ENCODE measurements at regions not wholly inside any gene's neighbourhood (a gene's known extent, or its start where the extent isn't known, plus 50 kb on each side); places are given as distances from the start of the nearest gene placed in this dataset.

GRCh38 chr1:82451191-82451590 lies 650.5 kb downstream of the ADGRL2 start:
- no peaks in the 10 kb centered on the region for H3K36me3 Mint-ChIP-seq
- no peak overlapping the region for H3K4me3 Mint-ChIP-seq
- H3K4me1 Mint-ChIP-seq: peaks cover 5% of the 10 kb centered on the region
- H3K27ac Mint-ChIP-seq: no peak overlapping the region
- no peak for ATAC-seq
- no peaks in the 10 kb centered on the region for H3K27me3 Mint-ChIP-seq
- H3K9me3 Mint-ChIP-seq: peaks cover 11% of the 10 kb centered on the region

- ATAC-seq: no peak
- Mint-ChIP-seq H3K4me3 (no peak overlapping the region), H3K27me3 (no peaks in the 10 kb centered on the region), H3K36me3 (no peaks in the 10 kb centered on the region), H3K27ac (no peak overlapping the region), H3K9me3 (peaks cover 11% of the 10 kb centered on the region), H3K4me1 (peaks cover 5% of the 10 kb centered on the region)
Measured at GRCh38 chr1:82449506-82450057, 648.8 kb downstream of the ADGRL2 start.

- Mint-ChIP-seq H3K9me3 (peaks cover 7% of the 10 kb centered on the region), H3K36me3 (no peaks in the 10 kb centered on the region), H3K4me3 (no peak overlapping the region), H3K27me3 (no peaks in the 10 kb centered on the region), H3K4me1 (peaks cover 5% of the 10 kb centered on the region), H3K27ac (no peak overlapping the region)
- peak; percentile 50 for ATAC-seq
Measured at GRCh38 chr1:82446955-82447354, 646.2 kb downstream of the ADGRL2 start.

- Mint-ChIP-seq H3K36me3 (no peaks in the 10 kb centered on the region), H3K9me3 (peaks cover 3% of the 10 kb centered on the region), H3K4me1 (peaks cover 5% of the 10 kb centered on the region), H3K27ac (no peak overlapping the region), H3K4me3 (no peak overlapping the region), H3K27me3 (no peaks in the 10 kb centered on the region)
- ATAC-seq: no peak
Measured at GRCh38 chr1:82446236-82446635, 645.5 kb downstream of the ADGRL2 start.

GRCh38 chr1:82445827-82446226 lies 645.1 kb downstream of the ADGRL2 start:
- Mint-ChIP-seq H3K27ac (no peak overlapping the region), H3K27me3 (no peaks in the 10 kb centered on the region), H3K9me3 (peaks cover 3% of the 10 kb centered on the region), H3K4me1 (peaks cover 5% of the 10 kb centered on the region), H3K4me3 (no peak overlapping the region), H3K36me3 (no peaks in the 10 kb centered on the region)
- no peak for ATAC-seq

- H3K36me3 Mint-ChIP-seq: no peaks in the 10 kb centered on the region
- no peak for ATAC-seq
- H3K4me1 Mint-ChIP-seq: peaks cover 5% of the 10 kb centered on the region
Measured at GRCh38 chr1:82445132-82445531, 644.4 kb downstream of the ADGRL2 start.

GRCh38 chr1:82441402-82441801 lies 640.7 kb downstream of the ADGRL2 start:
- H3K9me3 Mint-ChIP-seq: no peaks in the 10 kb centered on the region
- H3K27ac Mint-ChIP-seq: no peak overlapping the region
- no peaks in the 10 kb centered on the region for H3K4me1 Mint-ChIP-seq
- ATAC-seq: no peak
- H3K27me3 Mint-ChIP-seq: no peaks in the 10 kb centered on the region
- H3K4me3 Mint-ChIP-seq: no peak overlapping the region
- no peaks in the 10 kb centered on the region for H3K36me3 Mint-ChIP-seq

More at GRCh38 chr1:82445132-82445531, 644.4 kb downstream of the ADGRL2 start:
- H3K4me3 Mint-ChIP-seq: no peak overlapping the region
- peaks cover 2% of the 10 kb centered on the region for H3K9me3 Mint-ChIP-seq
- no peak overlapping the region for H3K27ac Mint-ChIP-seq
- no peaks in the 10 kb centered on the region for H3K27me3 Mint-ChIP-seq

- no peak overlapping the region for H3K27ac Mint-ChIP-seq
- H3K4me1 Mint-ChIP-seq: no peaks in the 10 kb centered on the region
- no peak overlapping the region for H3K4me3 Mint-ChIP-seq
- H3K36me3 Mint-ChIP-seq: no peaks in the 10 kb centered on the region
- no peak for ATAC-seq
- no peaks in the 10 kb centered on the region for H3K9me3 Mint-ChIP-seq
- H3K27me3 Mint-ChIP-seq: no peaks in the 10 kb centered on the region
Measured at GRCh38 chr1:82423174-82423815, 622.6 kb downstream of the ADGRL2 start.

GRCh38 chr1:82421782-82422181 lies 621.0 kb downstream of the ADGRL2 start:
- no peak for ATAC-seq
- no peaks in the 10 kb centered on the region for H3K9me3 Mint-ChIP-seq
- H3K4me1 Mint-ChIP-seq: no peaks in the 10 kb centered on the region
- no peak overlapping the region for H3K27ac Mint-ChIP-seq
- H3K27me3 Mint-ChIP-seq: no peaks in the 10 kb centered on the region
- no peak overlapping the region for H3K4me3 Mint-ChIP-seq
- H3K36me3 Mint-ChIP-seq: no peaks in the 10 kb centered on the region

- no peaks in the 10 kb centered on the region for H3K4me1 Mint-ChIP-seq
- ATAC-seq: no peak
- H3K4me3 Mint-ChIP-seq: no peak overlapping the region
- no peaks in the 10 kb centered on the region for H3K9me3 Mint-ChIP-seq
- no peak overlapping the region for H3K27ac Mint-ChIP-seq
- H3K36me3 Mint-ChIP-seq: no peaks in the 10 kb centered on the region
- no peaks in the 10 kb centered on the region for H3K27me3 Mint-ChIP-seq
Measured at GRCh38 chr1:82420584-82420983, 619.9 kb downstream of the ADGRL2 start.

- Mint-ChIP-seq H3K27ac (no peak overlapping the region), H3K9me3 (no peaks in the 10 kb centered on the region), H3K36me3 (no peaks in the 10 kb centered on the region), H3K4me3 (no peak overlapping the region), H3K27me3 (no peaks in the 10 kb centered on the region), H3K4me1 (no peaks in the 10 kb centered on the region)
- ATAC-seq: no peak
Measured at GRCh38 chr1:82411605-82412004, 610.9 kb downstream of the ADGRL2 start.

GRCh38 chr1:82405333-82405732 lies 604.6 kb downstream of the ADGRL2 start:
- Mint-ChIP-seq H3K36me3 (no peaks in the 10 kb centered on the region), H3K27ac (no peak overlapping the region), H3K27me3 (no peaks in the 10 kb centered on the region), H3K4me1 (no peaks in the 10 kb centered on the region), H3K4me3 (no peak overlapping the region), H3K9me3 (no peaks in the 10 kb centered on the region)
- ATAC-seq: no peak

GRCh38 chr1:82401116-82401515 lies 600.4 kb downstream of the ADGRL2 start:
- no peak for ATAC-seq
- Mint-ChIP-seq H3K4me1 (no peaks in the 10 kb centered on the region), H3K27me3 (no peaks in the 10 kb centered on the region), H3K36me3 (no peaks in the 10 kb centered on the region), H3K27ac (no peak overlapping the region), H3K4me3 (no peak overlapping the region), H3K9me3 (no peaks in the 10 kb centered on the region)

- H3K4me3 Mint-ChIP-seq: no peak overlapping the region
- ATAC-seq: no peak
- no peaks in the 10 kb centered on the region for H3K9me3 Mint-ChIP-seq
- no peak overlapping the region for H3K27ac Mint-ChIP-seq
- no peaks in the 10 kb centered on the region for H3K36me3 Mint-ChIP-seq
- no peaks in the 10 kb centered on the region for H3K27me3 Mint-ChIP-seq
- H3K4me1 Mint-ChIP-seq: no peaks in the 10 kb centered on the region
Measured at GRCh38 chr1:82400521-82400920, 599.8 kb downstream of the ADGRL2 start.

- Mint-ChIP-seq H3K4me1 (no peaks in the 10 kb centered on the region), H3K27ac (no peak overlapping the region), H3K4me3 (no peak overlapping the region), H3K9me3 (no peaks in the 10 kb centered on the region), H3K27me3 (no peaks in the 10 kb centered on the region), H3K36me3 (no peaks in the 10 kb centered on the region)
- no peak for ATAC-seq
Measured at GRCh38 chr1:82399093-82399492, 598.4 kb downstream of the ADGRL2 start.

- Mint-ChIP-seq H3K36me3 (no peaks in the 10 kb centered on the region), H3K27ac (no peak overlapping the region), H3K4me1 (no peaks in the 10 kb centered on the region), H3K4me3 (no peak overlapping the region), H3K9me3 (no peaks in the 10 kb centered on the region), H3K27me3 (no peaks in the 10 kb centered on the region)
- no peak for ATAC-seq
Measured at GRCh38 chr1:82398357-82398756, 597.6 kb downstream of the ADGRL2 start.
